ENCODE measurements at regions not wholly inside any gene's neighbourhood (a gene's known extent, or its start where the extent isn't known, plus 50 kb on each side); places are given as distances from the start of the nearest gene placed in this dataset.

- no peak overlapping the region for H3K27ac ChIP-seq
- intact Hi-C loops (cut with DNase I; ENCODE audit: low total_unique reads) = no loop called here
- no peak for ATAC-seq
- no peaks in the 10 kb centered on the region for H3K27me3 ChIP-seq
- no peak overlapping the region for H3K4me3 ChIP-seq
- in situ Hi-C loops (cut with MboI; ENCODE audit: low sequenced_read_pairs in 4 of 4) = no loop called here
- TF ChIP-seq POLR2A (IDR thresholded peaks at IDR 0.05) = no peak
- TF ChIP-seq CTCF (IDR thresholded peaks at IDR 0.05 in 4 of 5, conservative IDR thresholded peaks at IDR 0.05 in 1 of 5) = no peak
- H3K4me1 ChIP-seq = no peaks in the 10 kb centered on the region
- no peaks in the 10 kb centered on the region for H3K9me3 ChIP-seq
- no peaks in the 10 kb centered on the region for H3K36me3 ChIP-seq
- no peak for DNase-seq
These were observed 279.3 kb downstream of the CDH20 start for GRCh38 chr18:61612517-61612916.

- Histone ChIP-seq H3K36me3 (no peaks in the 10 kb centered on the region), H3K4me1 (peaks cover 8 to 13% of the 10 kb centered on the region in 2 donors), H3K9me3 (no peaks in the 10 kb centered on the region), H3K27ac (no peak overlapping the region), H3K4me3 (no peak overlapping the region), H3K27me3 (no peaks in the 10 kb centered on the region)
- ATAC-seq (no peak), DNase-seq (no peak)
- intact Hi-C loops (cut with DNase I; ENCODE audit: low total_unique reads) (no loop called here), in situ Hi-C loops (cut with MboI; ENCODE audit: low sequenced_read_pairs in 4 of 4) (no loop called here)
- TF ChIP-seq POLR2A (IDR thresholded peaks at IDR 0.05) (no peak), CTCF (IDR thresholded peaks at IDR 0.05 in 4 of 5, conservative IDR thresholded peaks at IDR 0.05 in 1 of 5) (no peak)
These were observed 275.9 kb downstream of the CDH20 start for GRCh38 chr18:61609131-61609530.

- ATAC-seq = no peak
- in situ Hi-C loops (cut with MboI; ENCODE audit: low sequenced_read_pairs in 4 of 4) (no loop called here), intact Hi-C loops (cut with DNase I; ENCODE audit: low total_unique reads) (no loop called here)
- Histone ChIP-seq H3K36me3 (no peaks in the 10 kb centered on the region), H3K27ac (peak overlapping the region in 1 of 4 donors; percentile 18), H3K9me3 (no peaks in the 10 kb centered on the region), H3K27me3 (no peaks in the 10 kb centered on the region), H3K4me1 (peaks cover 8 to 13% of the 10 kb centered on the region in 2 donors), H3K4me3 (no peak overlapping the region)
- no peak for DNase-seq
- TF ChIP-seq POLR2A (IDR thresholded peaks at IDR 0.05) (no peak), CTCF (IDR thresholded peaks at IDR 0.05 in 4 of 5, conservative IDR thresholded peaks at IDR 0.05 in 1 of 5) (no peak)
These were observed 275.1 kb downstream of the CDH20 start for GRCh38 chr18:61608316-61608715.

- TF ChIP-seq CTCF (IDR thresholded peaks at IDR 0.05 in 4 of 5, conservative IDR thresholded peaks at IDR 0.05 in 1 of 5) (no peak), POLR2A (IDR thresholded peaks at IDR 0.05) (no peak)
- H3K27me3 ChIP-seq = no peaks in the 10 kb centered on the region
- ATAC-seq (no peak), DNase-seq (no peak)
- H3K9me3 ChIP-seq = no peaks in the 10 kb centered on the region
- peaks cover 8 to 13% of the 10 kb centered on the region in 2 donors for H3K4me1 ChIP-seq
- peak overlapping the region in 1 of 4 donors; percentile 18 for H3K27ac ChIP-seq
- intact Hi-C loops (cut with DNase I; ENCODE audit: low total_unique reads) (no loop called here), in situ Hi-C loops (cut with MboI; ENCODE audit: low sequenced_read_pairs in 4 of 4) (no loop called here)
- H3K4me3 ChIP-seq = no peak overlapping the region
- no peaks in the 10 kb centered on the region for H3K36me3 ChIP-seq
These were observed 274.6 kb downstream of the CDH20 start for GRCh38 chr18:61607867-61608266.

- in situ Hi-C loops (cut with MboI; ENCODE audit: low sequenced_read_pairs in 4 of 4) (no loop called here), intact Hi-C loops (cut with DNase I; ENCODE audit: low total_unique reads) (no loop called here)
- H3K4me1 ChIP-seq = peaks cover 8 to 13% of the 10 kb centered on the region in 2 donors
- peak overlapping the region; percentile 2 to 58 (median 27) for H3K27ac ChIP-seq
- ATAC-seq (peak; percentile 94 to 95), DNase-seq (peak; percentile 42 to 57)
- no peaks in the 10 kb centered on the region for H3K36me3 ChIP-seq
- H3K27me3 ChIP-seq = no peaks in the 10 kb centered on the region
- no peaks in the 10 kb centered on the region for H3K9me3 ChIP-seq
- TF ChIP-seq CTCF (IDR thresholded peaks at IDR 0.05 in 4 of 5, conservative IDR thresholded peaks at IDR 0.05 in 1 of 5) (no peak), POLR2A (IDR thresholded peaks at IDR 0.05) (no peak)
- H3K4me3 ChIP-seq = peak overlapping the region in 3 of 4 donors; percentile 10 to 34 (median 25)
These were observed 273.5 kb downstream of the CDH20 start for GRCh38 chr18:61606759-61607158.

All from gastrocnemius medialis (tissue), 4 donors.